SJCRH30 (cell line): ENCODE measurements at regions not wholly inside any gene's neighbourhood (a gene's known extent, or its start where the extent isn't known, plus 50 kb on each side); places are given as distances from the start of the nearest gene placed in this dataset.

Experiments used
- DNase-seq, 2 experiments: peaks; one replicate each; pipeline ENCODE4 v3.0.0-alpha.2; 2015 to 2020
- H3K27ac ChIP-seq: fragments of 250-450 bp; sonication (Bioruptor Pico); 2 replicates; pipeline ENCODE4 v1.5.1; 2020; ENCODE audit warnings: mild to moderate bottlenecking, moderate library complexity
- H3K27me3 ChIP-seq: fragments of 250-450 bp; sonication (Bioruptor Pico); 2 replicates; pipeline ENCODE4 v1.5.1; 2020; ENCODE audit warnings: mild to moderate bottlenecking, moderate library complexity
- H3K36me3 ChIP-seq: fragments of 250-450 bp; sonication (Bioruptor Pico); 2 replicates; pipeline ENCODE4 v1.5.1; 2020; ENCODE audit warnings: mild to moderate bottlenecking, moderate library complexity
- H3K4me1 ChIP-seq: fragments of 250-450 bp; sonication (Bioruptor Pico); 2 replicates; pipeline ENCODE4 v1.5.1; 2020; ENCODE audit warnings: mild to moderate bottlenecking, moderate library complexity
- H3K4me3 ChIP-seq: fragments of 250-450 bp; sonication (Bioruptor Pico); 2 replicates; pipeline ENCODE4 v1.5.1; 2020; ENCODE audit warnings: mild to moderate bottlenecking, moderate library complexity
- H3K9me3 ChIP-seq: fragments of 250-450 bp; sonication (Bioruptor Pico); replicated peaks from 2 replicates; pipeline ENCODE4 v1.5.1; 2020; ENCODE audit warnings: mild to moderate bottlenecking, moderate library complexity

DNA sequence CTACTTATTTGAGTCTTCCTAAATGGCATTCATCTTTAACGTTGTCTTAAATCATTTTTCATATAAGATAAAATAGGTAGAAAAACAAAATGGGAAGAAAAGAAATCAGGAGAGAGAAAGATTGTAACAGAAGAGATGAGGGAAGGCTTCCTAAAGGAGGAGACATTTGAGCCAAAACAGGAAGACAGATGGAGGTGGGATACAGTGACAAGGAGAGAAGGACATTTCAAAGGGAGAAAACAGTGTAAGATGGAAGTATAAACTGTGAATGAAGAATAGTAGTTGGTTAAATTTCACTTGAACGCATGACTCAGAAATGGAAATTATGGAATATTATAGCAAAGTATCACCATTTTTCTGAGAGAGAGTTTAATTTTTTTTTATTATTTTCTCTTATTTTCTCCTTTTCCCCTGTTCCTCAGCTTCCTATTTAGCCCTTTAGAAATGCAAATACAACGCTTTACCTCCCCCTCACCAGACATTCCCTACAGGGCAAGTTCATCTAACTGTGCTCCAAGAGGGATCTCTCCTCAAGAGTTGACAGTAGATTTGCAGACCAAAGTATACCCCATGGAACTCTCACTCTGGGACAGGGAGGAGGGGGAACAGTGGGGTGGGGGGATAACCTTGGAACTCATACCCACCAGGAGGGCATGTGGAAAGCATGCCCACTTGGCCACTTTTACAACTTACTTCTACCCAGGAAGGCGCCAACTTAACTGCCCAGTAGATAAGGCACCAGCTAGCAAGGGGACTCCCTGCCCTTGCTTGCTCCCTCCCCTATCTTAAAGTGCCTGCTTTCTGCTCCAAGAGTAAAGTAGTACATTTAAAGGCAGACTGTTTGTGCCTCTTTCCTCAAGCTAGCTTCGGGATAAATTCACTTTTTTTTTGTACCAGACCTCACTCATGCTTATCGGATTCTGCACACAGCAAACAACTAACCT lies 304.7 kb upstream of the POU5F2 start:
- no peaks in the 10 kb centered on the region for H3K9me3 ChIP-seq
- H3K4me1 ChIP-seq, result no peaks in the 10 kb centered on the region
- H3K4me3 ChIP-seq, result no peak overlapping the region
- H3K27me3 ChIP-seq, result no peaks in the 10 kb centered on the region
- no peak for DNase-seq
- no peak overlapping the region for H3K27ac ChIP-seq
- H3K36me3 ChIP-seq, result peaks cover 6% of the 10 kb centered on the region

DNA sequence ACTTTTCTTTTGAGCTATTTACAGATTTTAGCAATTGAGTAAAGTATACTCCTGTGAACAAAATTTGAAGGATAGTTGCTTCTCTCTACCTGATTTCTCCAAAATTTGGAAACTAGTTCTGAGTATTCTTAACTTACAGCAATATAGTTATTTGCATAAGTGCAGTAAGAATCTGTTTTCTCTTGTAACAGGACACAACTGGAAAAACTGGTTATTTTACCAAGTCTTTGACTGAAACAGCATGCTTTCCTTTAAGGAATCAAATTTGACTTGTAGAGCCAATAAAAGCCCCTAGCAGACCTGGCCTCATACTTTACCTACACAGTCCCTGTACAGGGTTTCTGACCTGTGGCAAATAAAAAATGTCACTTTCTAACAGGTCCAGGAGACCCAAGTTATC lies 301.9 kb upstream of the POU5F2 start:
- H3K27me3 ChIP-seq, result no peaks in the 10 kb centered on the region
- no peak for DNase-seq
- H3K36me3 ChIP-seq, result peaks cover 4% of the 10 kb centered on the region
- no peaks in the 10 kb centered on the region for H3K9me3 ChIP-seq
- no peaks in the 10 kb centered on the region for H3K4me1 ChIP-seq
- H3K27ac ChIP-seq, result no peak overlapping the region
- no peak overlapping the region for H3K4me3 ChIP-seq

DNA sequence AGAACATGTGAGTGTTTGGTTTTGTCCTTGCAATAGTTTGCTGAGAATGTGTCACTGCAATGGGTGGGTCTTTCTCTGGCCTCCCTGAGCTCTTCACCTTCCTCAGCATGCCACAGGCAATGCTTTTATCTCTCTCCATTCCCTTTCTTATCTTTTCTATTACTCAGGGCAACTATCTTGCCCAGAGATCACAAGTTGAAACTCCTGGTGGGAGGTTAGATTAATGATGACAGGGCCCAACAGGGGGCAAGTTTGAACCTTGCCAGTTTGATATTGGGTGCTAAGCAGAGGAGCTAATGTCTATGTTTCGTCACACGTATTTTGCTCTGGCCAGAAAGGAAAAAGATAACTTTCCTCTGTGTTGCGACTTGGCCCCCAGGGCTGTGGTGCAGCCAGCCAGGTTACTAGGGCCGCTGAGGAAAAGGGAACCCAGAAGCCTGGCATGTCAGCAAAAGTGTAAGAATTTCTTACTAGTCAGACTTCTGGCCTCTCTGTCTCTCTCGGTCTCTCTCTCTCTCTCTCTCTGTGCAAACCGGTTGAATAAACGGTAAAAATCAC lies 299.3 kb upstream of the POU5F2 start:
- Histone ChIP-seq H3K36me3 (peaks cover 3% of the 10 kb centered on the region; the same call in 1 of the 2 replicates), H3K27me3 (no peaks in the 10 kb centered on the region), H3K4me3 (no peak overlapping the region), H3K9me3 (no peaks in the 10 kb centered on the region), H3K27ac (no peak overlapping the region), H3K4me1 (no peaks in the 10 kb centered on the region)
- no peak for DNase-seq

DNA sequence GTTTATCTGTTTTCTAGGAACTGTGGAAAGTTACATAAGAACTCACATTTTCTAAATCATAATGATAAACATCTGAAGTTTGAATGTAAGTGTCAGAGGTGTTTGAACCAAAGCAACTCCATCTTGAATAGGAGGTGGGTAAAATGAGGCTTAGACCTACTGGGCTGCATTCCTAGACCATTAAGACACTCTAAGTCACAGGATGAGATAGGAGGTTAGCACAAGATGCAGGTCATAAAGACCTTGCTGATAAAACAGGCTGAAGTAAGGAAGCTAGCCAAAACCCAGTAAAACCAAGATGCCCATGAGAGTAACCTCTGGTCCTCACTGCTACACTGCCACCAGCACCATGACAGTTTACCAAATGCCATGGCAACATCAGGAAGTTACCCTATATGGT lies 297.7 kb upstream of the POU5F2 start:
- no peak overlapping the region for H3K4me3 ChIP-seq
- peaks cover 3% of the 10 kb centered on the region; the same call in 1 of the 2 replicates for H3K36me3 ChIP-seq
- H3K4me1 ChIP-seq, result no peaks in the 10 kb centered on the region
- H3K9me3 ChIP-seq, result no peaks in the 10 kb centered on the region
- no peak overlapping the region for H3K27ac ChIP-seq
- H3K27me3 ChIP-seq, result no peaks in the 10 kb centered on the region
- DNase-seq, result no peak

DNA sequence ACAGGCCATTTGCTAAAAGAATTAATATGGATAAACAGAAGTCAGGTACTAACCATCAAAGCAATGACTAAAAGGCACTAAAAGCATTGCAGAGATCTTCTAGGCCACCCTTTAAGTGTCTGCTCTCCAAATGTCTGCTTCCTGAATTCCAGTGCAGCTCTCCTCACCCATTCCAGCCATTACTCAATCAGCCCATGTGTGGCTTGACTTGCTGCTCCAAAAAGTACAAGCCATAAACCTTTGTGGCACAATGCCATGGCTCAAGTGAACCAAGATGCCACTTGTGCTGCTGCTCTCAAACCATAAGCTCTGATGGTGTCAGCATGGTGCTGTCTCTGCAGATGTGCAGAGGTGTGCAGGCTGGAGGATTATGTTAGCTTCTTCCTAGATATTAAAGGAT lies 290.2 kb upstream of the POU5F2 start:
- Histone ChIP-seq H3K4me3 (no peak overlapping the region), H3K27ac (no peak overlapping the region), H3K36me3 (no peaks in the 10 kb centered on the region; the same call in 1 of the 2 replicates), H3K9me3 (no peaks in the 10 kb centered on the region), H3K27me3 (no peaks in the 10 kb centered on the region), H3K4me1 (no peaks in the 10 kb centered on the region)
- no peak for DNase-seq

DNA sequence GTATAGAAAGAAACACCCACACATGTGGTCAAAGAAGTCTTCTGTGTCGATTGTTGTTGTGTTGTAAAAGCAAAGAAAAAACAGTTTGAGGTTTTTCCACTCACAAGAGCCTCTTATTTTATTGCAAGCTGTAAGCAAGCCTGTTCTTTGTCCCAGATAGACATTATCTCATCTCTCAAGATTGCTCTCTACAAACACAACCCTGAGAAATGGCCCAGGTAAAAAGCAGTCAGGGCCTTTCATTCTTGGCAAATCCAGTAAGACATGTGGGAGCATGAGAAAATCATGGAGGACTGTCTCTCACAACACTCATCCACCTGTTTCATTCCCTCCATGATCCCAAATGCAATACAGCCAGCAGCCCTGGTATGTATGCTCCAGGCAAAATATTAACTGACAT lies 286.6 kb upstream of the POU5F2 start:
- no peaks in the 10 kb centered on the region for H3K4me1 ChIP-seq
- H3K27ac ChIP-seq, result no peak overlapping the region
- no peak overlapping the region for H3K4me3 ChIP-seq
- DNase-seq, result no peak
- no peaks in the 10 kb centered on the region for H3K9me3 ChIP-seq
- H3K36me3 ChIP-seq, result no peaks in the 10 kb centered on the region
- no peaks in the 10 kb centered on the region for H3K27me3 ChIP-seq

DNA sequence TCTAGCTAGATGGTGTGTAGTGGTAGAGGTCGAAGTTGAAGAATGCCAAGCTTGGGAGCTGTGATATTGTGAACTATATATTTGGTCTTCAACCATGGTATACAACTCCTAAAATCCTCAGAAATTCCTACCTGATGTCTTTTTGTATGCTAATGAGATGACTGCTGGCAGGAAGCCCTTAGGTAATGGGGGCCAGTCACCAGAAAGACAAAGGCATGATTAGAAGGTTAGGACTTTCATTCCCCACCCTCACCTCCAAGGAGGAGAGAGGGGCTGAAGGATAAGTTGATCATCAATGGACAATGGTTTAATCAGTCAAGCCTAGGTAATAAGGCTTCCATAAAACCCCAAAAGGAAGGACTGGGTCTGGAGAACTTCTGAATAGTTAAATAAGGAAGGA lies 285.7 kb upstream of the POU5F2 start:
- Histone ChIP-seq H3K27me3 (no peaks in the 10 kb centered on the region), H3K27ac (no peak overlapping the region), H3K4me3 (no peak overlapping the region), H3K36me3 (no peaks in the 10 kb centered on the region), H3K9me3 (no peaks in the 10 kb centered on the region), H3K4me1 (no peaks in the 10 kb centered on the region)
- DNase-seq, result no peak

DNA sequence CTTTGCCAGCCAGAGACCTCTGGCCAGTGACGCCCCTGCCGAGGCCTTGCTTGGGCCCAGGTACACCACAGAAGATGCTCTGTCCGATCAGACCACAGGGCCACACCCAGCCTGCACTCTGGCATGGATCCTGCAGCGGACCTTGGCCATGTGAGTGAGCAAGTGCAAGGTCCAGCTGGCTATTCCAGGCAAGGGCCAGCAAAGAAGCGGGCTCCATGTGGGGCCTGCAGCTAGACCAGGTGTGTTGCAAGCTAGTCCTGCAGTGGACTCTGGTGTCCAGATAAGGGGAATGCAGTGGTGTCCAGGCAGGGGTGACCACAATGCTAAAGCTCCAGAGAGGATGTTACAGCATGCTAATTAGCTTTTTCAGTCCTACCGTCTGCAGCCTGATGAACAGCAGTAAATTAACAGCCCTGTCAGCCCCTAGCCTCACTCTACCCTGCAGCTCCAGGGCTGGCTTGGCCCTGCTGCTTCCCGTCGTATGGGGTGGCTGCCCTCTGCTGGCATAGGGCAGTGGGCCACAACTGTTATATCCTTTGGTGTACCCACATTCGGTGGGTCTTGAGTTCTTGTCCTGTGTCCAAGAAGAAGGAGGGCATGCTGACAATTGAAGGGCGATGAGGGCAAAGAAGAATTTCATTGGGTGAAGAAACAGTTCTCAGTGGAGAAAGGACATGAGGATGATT lies 284.5 kb upstream of the POU5F2 start:
- no peak overlapping the region for H3K27ac ChIP-seq
- no peaks in the 10 kb centered on the region for H3K4me1 ChIP-seq
- DNase-seq, result no peak
- no peak overlapping the region for H3K4me3 ChIP-seq
- no peaks in the 10 kb centered on the region for H3K36me3 ChIP-seq
- no peaks in the 10 kb centered on the region for H3K9me3 ChIP-seq
- H3K27me3 ChIP-seq, result no peaks in the 10 kb centered on the region

DNA sequence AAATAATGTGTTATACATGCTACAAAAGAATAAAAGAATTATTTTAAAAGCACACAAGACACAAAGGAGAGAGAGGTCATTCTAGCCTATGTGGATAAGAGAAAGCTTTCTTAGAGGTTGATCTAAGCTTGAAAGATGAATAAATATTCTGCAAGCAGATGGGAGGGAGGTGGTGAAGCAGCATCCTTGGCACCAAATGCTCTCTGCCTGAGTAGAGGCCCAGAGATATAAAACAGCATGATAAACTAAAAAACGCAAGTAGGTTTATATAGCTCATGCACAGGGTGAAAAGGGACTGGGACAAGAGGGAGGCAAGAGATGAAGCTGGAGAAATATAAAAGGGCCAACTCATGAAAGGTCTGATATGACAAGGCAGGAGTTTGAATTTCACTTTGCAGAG lies 283.2 kb upstream of the POU5F2 start:
- Histone ChIP-seq H3K36me3 (no peaks in the 10 kb centered on the region), H3K4me3 (no peak overlapping the region), H3K9me3 (no peaks in the 10 kb centered on the region; the same call in 1 of the 2 replicates), H3K4me1 (no peaks in the 10 kb centered on the region), H3K27me3 (no peaks in the 10 kb centered on the region), H3K27ac (no peak overlapping the region)
- DNase-seq, result no peak

DNA sequence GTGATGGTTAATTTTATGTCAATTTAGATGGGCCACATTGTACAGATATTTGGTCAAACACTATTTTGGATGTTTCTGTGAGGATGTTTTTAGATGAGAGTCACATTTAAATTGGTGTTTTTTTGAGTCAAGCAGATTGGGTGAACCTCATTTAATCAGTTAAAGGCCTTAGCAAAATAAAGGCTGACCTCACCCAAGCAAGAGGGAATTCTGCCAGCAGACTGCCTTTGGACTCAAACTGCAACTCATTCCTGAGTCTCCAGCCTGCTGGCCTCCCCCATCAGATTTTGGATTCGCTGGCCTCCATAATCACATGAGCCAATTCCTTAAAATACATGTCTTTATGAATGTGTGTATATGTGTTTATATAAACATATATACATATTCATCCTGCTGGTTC lies 282.7 kb upstream of the POU5F2 start:
- no peaks in the 10 kb centered on the region for H3K27me3 ChIP-seq
- no peak overlapping the region for H3K4me3 ChIP-seq
- no peak overlapping the region for H3K27ac ChIP-seq
- H3K4me1 ChIP-seq, result no peaks in the 10 kb centered on the region
- DNase-seq, result no peak
- H3K36me3 ChIP-seq, result no peaks in the 10 kb centered on the region
- H3K9me3 ChIP-seq, result no peaks in the 10 kb centered on the region; the same call in 1 of the 2 replicates

DNA sequence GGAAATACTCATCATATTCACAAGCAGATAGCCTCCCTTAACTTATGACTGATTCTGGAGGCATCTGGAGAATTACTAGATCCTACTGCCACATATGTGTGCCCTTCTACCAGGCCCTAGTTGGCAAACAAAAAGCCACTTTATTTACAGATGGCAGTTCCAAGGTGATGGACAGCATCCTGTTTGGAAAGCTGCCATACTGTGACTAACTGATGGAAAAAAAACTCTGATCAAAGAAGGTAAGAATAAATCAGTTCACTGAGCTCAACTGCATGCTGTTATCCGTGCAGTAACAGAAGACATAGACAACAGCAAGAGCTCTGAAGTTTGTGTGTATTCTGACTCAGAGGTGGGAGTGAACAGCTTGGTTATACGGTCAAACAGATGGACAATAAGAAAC lies 279.8 kb upstream of the POU5F2 start:
- Histone ChIP-seq H3K9me3 (peaks cover 6% of the 10 kb centered on the region; the same call in 1 of the 2 replicates), H3K27me3 (no peaks in the 10 kb centered on the region), H3K36me3 (no peaks in the 10 kb centered on the region), H3K4me1 (no peaks in the 10 kb centered on the region), H3K4me3 (no peak overlapping the region), H3K27ac (no peak overlapping the region)
- no peak for DNase-seq

DNA sequence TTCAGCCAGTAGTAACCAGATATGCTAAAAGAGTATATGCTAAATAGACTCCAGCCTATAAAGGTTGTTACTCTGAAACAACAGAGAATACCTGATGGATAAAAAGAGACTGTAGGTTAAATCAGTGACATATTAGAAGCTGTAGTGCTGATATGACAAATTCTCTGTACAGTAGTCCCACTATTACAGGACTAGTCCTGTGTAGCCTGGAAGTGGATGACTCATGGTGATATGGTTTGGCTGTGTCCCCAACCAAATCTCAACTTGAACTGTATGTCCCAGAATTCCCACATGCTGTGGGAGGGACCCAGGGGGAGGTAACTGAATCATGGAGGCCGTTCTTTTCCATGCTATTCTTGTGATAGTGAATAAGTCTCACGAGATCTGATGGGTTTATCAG lies 276.2 kb upstream of the POU5F2 start:
- H3K27me3 ChIP-seq, result no peaks in the 10 kb centered on the region
- H3K4me3 ChIP-seq, result no peak overlapping the region
- no peak overlapping the region for H3K27ac ChIP-seq
- no peaks in the 10 kb centered on the region for H3K36me3 ChIP-seq
- no peaks in the 10 kb centered on the region for H3K4me1 ChIP-seq
- H3K9me3 ChIP-seq, result peaks cover 6% of the 10 kb centered on the region; the same call in 1 of the 2 replicates
- DNase-seq, result no peak

DNA sequence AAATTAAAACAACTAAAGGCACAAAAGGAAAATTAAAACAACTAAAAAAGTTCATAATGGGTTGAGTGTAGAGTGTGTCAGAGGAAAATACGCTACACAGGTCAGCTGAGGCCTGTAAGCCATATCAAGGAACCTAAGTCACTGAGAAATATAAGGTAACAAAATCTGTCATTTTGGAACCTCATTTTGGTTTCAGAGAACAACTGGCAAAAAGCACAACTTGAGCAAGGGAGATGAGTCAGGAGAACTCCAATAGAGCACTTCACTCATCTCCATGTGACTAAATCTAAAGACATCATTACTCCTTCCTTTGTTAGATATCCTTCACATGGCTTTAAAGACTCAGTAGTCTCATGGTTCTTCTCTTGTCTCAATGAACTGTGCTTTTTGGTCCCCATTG lies 269.4 kb upstream of the POU5F2 start:
- no peak for DNase-seq

DNA sequence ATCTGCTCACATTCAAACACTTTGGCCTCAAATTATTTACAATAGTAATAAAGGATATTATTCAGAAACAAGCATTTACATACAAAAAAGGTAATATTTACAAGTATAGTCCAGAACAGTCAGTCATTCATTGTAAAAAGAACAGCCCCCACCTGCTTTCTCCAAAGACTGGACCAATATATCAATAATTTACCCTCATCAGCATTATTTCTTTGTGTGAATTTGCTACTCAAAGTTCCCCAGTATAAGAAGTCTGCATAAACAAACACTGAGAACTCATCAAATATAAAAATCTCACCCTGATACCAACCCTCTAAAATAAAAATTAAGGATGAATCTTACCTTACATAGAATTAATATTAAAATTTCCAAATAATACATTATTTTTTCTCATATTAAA lies 267.8 kb upstream of the POU5F2 start:
- Histone ChIP-seq H3K27ac (no peak overlapping the region), H3K4me1 (no peaks in the 10 kb centered on the region), H3K36me3 (no peaks in the 10 kb centered on the region; the same call in 1 of the 2 replicates), H3K4me3 (no peak overlapping the region), H3K9me3 (no peaks in the 10 kb centered on the region), H3K27me3 (no peaks in the 10 kb centered on the region)
- no peak for DNase-seq

More for the DNA sequence above, 269.4 kb upstream of the POU5F2 start:
- Histone ChIP-seq H3K4me1 (no peaks in the 10 kb centered on the region), H3K36me3 (no peaks in the 10 kb centered on the region; the same call in 1 of the 2 replicates), H3K9me3 (no peaks in the 10 kb centered on the region), H3K4me3 (no peak overlapping the region), H3K27ac (no peak overlapping the region), H3K27me3 (no peaks in the 10 kb centered on the region)

DNA sequence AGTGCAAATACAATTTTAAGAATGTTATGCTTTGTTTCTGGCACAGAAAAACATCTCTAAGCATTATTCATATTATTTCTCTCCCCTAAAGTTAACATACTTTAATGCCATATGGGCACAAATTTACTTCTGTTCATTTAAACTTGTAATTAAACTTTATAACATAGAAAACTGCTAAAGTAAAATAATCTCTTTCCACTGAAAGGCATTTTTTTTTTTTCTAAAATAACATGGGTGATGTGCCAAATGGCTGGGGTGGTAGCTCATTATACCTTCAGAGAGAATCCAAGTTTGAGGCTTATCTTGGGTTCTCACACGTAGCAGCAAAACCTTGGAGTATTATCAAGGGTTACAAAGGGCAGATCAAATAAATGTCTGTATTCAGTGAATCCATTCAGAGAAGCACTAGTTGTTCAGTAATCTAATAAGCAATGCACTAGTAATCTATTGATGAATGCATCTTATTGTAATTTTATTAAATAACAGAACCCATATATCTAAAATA lies 257.6 kb upstream of the POU5F2 start:
- no peak for DNase-seq
- Histone ChIP-seq H3K9me3 (no peaks in the 10 kb centered on the region), H3K27ac (no peak overlapping the region), H3K4me3 (no peak overlapping the region), H3K27me3 (no peaks in the 10 kb centered on the region), H3K36me3 (no peaks in the 10 kb centered on the region; the same call in 1 of the 2 replicates), H3K4me1 (no peaks in the 10 kb centered on the region)
